ENCODE measurements at regions not wholly inside any gene's neighbourhood (a gene's known extent, or its start where the extent isn't known, plus 50 kb on each side); places are given as distances from the start of the nearest gene placed in this dataset.
"Not testable (repeated sequence)": the region's sequence is repeated elsewhere in the genome, so short reads cannot be mapped to it uniquely, and the experiment has no call there.

- TF ChIP-seq POLR2A, CTCF (IDR thresholded peaks at IDR 0.05): not testable (repeated sequence)
These were observed 73.3 kb downstream of the SOX9 start for GRCh38 chr17:72194107-72194440.
